ENCODE measurements at regions not wholly inside any gene's neighbourhood (a gene's known extent, or its start where the extent isn't known, plus 50 kb on each side); places are given as distances from the start of the nearest gene placed in this dataset.

DNA sequence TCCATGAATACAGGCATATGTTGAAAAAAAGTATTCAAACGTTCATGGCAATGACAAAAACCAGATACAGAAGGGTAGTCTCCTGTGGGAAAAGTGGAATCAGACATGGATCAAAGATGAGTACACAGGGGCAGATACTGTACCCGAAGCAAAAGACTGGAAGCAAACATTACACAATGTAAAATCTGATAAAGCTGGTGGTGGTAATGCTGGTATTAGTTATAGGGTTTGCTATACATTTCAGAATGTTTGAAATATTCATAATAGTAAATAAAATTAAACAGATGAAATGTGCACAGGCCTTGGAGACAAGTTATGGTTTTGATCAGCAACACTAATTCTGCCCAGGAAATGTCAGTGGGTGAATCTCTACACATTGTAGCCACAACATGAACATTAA, 607.6 kb downstream of the SOX6 start:
- TF ChIP-seq, protein P1, sequence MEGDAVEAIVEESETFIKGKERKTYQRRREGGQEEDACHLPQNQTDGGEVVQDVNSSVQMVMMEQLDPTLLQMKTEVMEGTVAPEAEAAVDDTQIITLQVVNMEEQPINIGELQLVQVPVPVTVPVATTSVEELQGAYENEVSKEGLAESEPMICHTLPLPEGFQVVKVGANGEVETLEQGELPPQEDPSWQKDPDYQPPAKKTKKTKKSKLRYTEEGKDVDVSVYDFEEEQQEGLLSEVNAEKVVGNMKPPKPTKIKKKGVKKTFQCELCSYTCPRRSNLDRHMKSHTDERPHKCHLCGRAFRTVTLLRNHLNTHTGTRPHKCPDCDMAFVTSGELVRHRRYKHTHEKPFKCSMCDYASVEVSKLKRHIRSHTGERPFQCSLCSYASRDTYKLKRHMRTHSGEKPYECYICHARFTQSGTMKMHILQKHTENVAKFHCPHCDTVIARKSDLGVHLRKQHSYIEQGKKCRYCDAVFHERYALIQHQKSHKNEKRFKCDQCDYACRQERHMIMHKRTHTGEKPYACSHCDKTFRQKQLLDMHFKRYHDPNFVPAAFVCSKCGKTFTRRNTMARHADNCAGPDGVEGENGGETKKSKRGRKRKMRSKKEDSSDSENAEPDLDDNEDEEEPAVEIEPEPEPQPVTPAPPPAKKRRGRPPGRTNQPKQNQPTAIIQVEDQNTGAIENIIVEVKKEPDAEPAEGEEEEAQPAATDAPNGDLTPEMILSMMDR (IDR thresholded peaks at IDR 0.05) = no peak
- no peaks in the 10 kb centered on the region for H3K4me1 ChIP-seq
- no peak overlapping the region for H3K27ac ChIP-seq
- intact Hi-C loops (cut with DNase I) = no loop called here
- no peak for DNase-seq (ENCODE audit: low spot score in 2 of 2)
- no peaks in the 10 kb centered on the region for H3K36me3 ChIP-seq
- no peaks in the 10 kb centered on the region for H3K9me3 ChIP-seq
- no peak overlapping the region for H3K4me3 ChIP-seq
- H3K27me3 ChIP-seq = no peaks in the 10 kb centered on the region

- no peak for DNase-seq (ENCODE audit: low spot score in 2 of 2)
- no peak overlapping the region for H3K27ac ChIP-seq
- H3K4me3 ChIP-seq = no peak overlapping the region
Observed at GRCh38 chr11:15750535-15751308, 605.6 kb downstream of the SOX6 start.

GRCh38 chr11:15754221-15754620, 602.1 kb downstream of the SOX6 start:
- no peaks in the 10 kb centered on the region for H3K27me3 ChIP-seq
- H3K4me3 ChIP-seq = no peak overlapping the region
- no peaks in the 10 kb centered on the region for H3K4me1 ChIP-seq
- H3K9me3 ChIP-seq = peaks cover 0 to 5% of the 10 kb centered on the region in 2 donors
- no peak overlapping the region for H3K27ac ChIP-seq
- DNase-seq (ENCODE audit: low spot score in 2 of 2) = no peak
- intact Hi-C loops (cut with DNase I) = no loop called here
- no peaks in the 10 kb centered on the region for H3K36me3 ChIP-seq
- TF ChIP-seq, protein P1 (IDR thresholded peaks at IDR 0.05) = no peak

More at GRCh38 chr11:15750535-15751308, 605.6 kb downstream of the SOX6 start:
- Histone ChIP-seq H3K9me3 (peaks cover 0 to 5% of the 10 kb centered on the region in 2 donors), H3K4me1 (no peaks in the 10 kb centered on the region), H3K36me3 (no peaks in the 10 kb centered on the region), H3K27me3 (no peaks in the 10 kb centered on the region)
- intact Hi-C loops (cut with DNase I) = no loop called here
- TF ChIP-seq, protein P1 (IDR thresholded peaks at IDR 0.05) = no peak

GRCh38 chr11:15757048-15757698, 599.2 kb downstream of the SOX6 start:
- no peaks in the 10 kb centered on the region for H3K4me1 ChIP-seq
- DNase-seq (ENCODE audit: low spot score in 2 of 2) = no peak
- no peaks in the 10 kb centered on the region for H3K36me3 ChIP-seq
- intact Hi-C loops (cut with DNase I) = no loop called here
- H3K27ac ChIP-seq = no peak overlapping the region
- H3K9me3 ChIP-seq = peaks cover 0 to 5% of the 10 kb centered on the region in 2 donors
- H3K4me3 ChIP-seq = no peak overlapping the region
- H3K27me3 ChIP-seq = no peaks in the 10 kb centered on the region
- TF ChIP-seq, protein P1 (IDR thresholded peaks at IDR 0.05) = no peak

DNA sequence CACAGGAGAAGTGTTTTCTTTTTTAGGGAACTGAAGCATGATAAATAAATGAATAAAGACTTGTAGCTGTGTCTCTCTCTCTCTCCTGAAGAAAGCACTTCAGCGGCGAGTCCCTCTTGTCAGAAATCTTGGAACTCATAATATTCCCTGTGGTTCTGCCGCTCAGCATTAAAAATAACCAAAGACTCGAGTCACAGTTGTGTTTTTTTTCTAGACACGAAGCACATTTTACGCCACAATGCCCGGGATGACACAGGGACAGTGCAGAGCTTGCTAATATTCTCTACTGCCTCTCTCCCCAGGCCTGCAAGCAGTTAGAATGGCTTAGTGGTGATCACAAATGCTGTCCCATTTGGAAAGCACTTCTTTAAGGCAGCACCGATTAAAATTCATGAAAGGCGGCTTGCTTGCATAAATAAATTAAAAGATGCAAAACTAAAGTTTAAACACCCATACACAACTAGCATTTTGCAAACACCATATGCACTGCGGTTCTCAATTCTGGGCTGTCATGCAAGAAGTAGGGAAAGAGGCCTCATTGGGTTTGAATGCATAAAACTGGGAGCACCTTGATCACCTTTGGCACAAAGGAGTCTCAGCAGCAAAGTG, 597.4 kb downstream of the SOX6 start:
- no peak overlapping the region for H3K27ac ChIP-seq
- TF ChIP-seq, protein P1 (IDR thresholded peaks at IDR 0.05) = no peak
- H3K4me3 ChIP-seq = no peak overlapping the region
- intact Hi-C loops (cut with DNase I) = no loop called here
- no peaks in the 10 kb centered on the region for H3K4me1 ChIP-seq
- H3K27me3 ChIP-seq = no peaks in the 10 kb centered on the region
- DNase-seq (ENCODE audit: low spot score in 2 of 2) = no peak
- no peaks in the 10 kb centered on the region for H3K36me3 ChIP-seq
- peaks cover 0 to 5% of the 10 kb centered on the region in 2 donors for H3K9me3 ChIP-seq

All from ascending aorta (tissue), 2 donors.